ENCODE measurements at regions not wholly inside any gene's neighbourhood (a gene's known extent, or its start where the extent isn't known, plus 50 kb on each side); places are given as distances from the start of the nearest gene placed in this dataset.

DNA sequence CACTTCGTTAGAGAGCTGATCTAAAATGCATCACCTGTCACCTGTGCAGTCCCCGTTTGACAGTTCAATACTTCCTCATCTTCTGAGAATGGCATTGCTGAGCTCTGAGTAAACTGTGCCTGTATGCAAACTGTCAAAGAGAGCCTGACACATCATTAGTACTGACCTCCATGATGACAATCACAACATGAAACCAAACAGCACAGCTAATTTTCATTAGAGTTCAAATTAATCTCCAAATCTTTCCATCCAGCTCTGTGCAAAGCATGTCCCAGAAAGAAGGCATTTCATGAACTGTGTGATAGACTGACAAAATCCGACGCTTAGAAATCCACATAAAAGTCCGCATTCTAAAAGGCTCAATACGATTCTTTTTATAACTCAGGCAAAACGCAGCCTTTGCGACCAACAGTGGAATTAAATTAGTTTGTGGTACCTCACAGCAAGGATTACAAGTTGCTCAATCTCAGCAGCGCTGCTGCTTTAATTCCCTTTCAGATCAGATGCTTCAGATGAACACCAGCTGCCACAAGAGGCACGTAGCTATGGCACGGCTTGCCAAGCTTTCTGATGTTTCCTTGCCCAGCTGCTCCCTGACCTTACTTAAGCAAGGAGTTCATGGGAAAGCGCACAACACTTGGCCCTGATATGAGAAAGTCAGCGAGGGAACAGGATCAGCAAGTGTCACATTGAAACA, 765.5 kb upstream of the PRMT6 start:
- TF ChIP-seq, protein P1, sequence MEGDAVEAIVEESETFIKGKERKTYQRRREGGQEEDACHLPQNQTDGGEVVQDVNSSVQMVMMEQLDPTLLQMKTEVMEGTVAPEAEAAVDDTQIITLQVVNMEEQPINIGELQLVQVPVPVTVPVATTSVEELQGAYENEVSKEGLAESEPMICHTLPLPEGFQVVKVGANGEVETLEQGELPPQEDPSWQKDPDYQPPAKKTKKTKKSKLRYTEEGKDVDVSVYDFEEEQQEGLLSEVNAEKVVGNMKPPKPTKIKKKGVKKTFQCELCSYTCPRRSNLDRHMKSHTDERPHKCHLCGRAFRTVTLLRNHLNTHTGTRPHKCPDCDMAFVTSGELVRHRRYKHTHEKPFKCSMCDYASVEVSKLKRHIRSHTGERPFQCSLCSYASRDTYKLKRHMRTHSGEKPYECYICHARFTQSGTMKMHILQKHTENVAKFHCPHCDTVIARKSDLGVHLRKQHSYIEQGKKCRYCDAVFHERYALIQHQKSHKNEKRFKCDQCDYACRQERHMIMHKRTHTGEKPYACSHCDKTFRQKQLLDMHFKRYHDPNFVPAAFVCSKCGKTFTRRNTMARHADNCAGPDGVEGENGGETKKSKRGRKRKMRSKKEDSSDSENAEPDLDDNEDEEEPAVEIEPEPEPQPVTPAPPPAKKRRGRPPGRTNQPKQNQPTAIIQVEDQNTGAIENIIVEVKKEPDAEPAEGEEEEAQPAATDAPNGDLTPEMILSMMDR (conservative IDR thresholded peaks at IDR 0.05): no peak
- no peak for TF ChIP-seq EZH2 (IDR thresholded peaks at IDR 0.05; ENCODE audit: low read depth)

Measured in PC-9 (cell line).